Adrenal gland (tissue), 9 donors: ENCODE measurements at regions not wholly inside any gene's neighbourhood (a gene's known extent, or its start where the extent isn't known, plus 50 kb on each side); places are given as distances from the start of the nearest gene placed in this dataset.

ENCODE experiments used
- DNase-seq, 7 donors: peaks; one replicate each; pipeline ENCODE4 v3.0.0-alpha.2; 2019 to 2020
- H3K27ac ChIP-seq, 5 donors: fragments of 200-600 bp; sonication (generic) in 4 of 5; 1 replicate in 3 of 5; 2 replicates in 2 of 5; pipeline versions ENCODE4 v1.5.1 to v1.8.0; 2016 to 2020; ENCODE audit warnings: mild to moderate bottlenecking in 1 of 5
- H3K27me3 ChIP-seq: fragments of 200-600 bp; 2 replicates; pipeline ENCODE4 v1.8.0; 2021
- H3K36me3 ChIP-seq, 2 donors: fragments of 200-600 bp; replicated peaks in 1 of 2; 1 replicate in 1 of 2; 2 replicates in 1 of 2; pipeline versions ENCODE4 v1.5.1 to v1.8.0; 2018 to 2022
- H3K4me1 ChIP-seq, 2 donors: fragments of 200-600 bp; replicated peaks in 1 of 2; 1 replicate in 1 of 2; 2 replicates in 1 of 2; pipeline versions ENCODE4 v1.5.1 to v1.8.0; 2018 to 2021
- H3K4me3 ChIP-seq, 4 donors: fragments of 200-600 bp; sonication (generic) in 3 of 4; one replicate each; pipeline ENCODE4 v1.5.1; 2016 to 2018
- H3K9me3 ChIP-seq, 3 donors: fragments of 200-600 bp; sonication (generic) in 1 of 3; replicated peaks in 1 of 3; 1 replicate in 2 of 3; 2 replicates in 1 of 3; pipeline versions ENCODE4 v1.5.1 to v1.8.0; 2016 to 2021
- CTCF ChIP-seq, 6 experiments: fragments of 450-650 bp in 4 of 6; fragments of 200-600 bp in 2 of 6; sonication (generic) in 1 of 6; IDR thresholded peaks; 1 replicate in 5 of 6; 2 replicates in 1 of 6; pipeline versions ENCODE4 v1.5.1 to v1.8.0; 2016 to 2021; ENCODE audit warnings: antibody characterized with exemption in 6 of 6, mild to moderate bottlenecking in 2 of 6, moderate library complexity in 1 of 6
- POLR2A ChIP-seq, 2 donors: fragments of 450-650 bp; IDR thresholded peaks; one replicate each; pipeline ENCODE4 v1.6.1; 2017; ENCODE audit warnings: antibody characterized with exemption in 2 of 2, mild to moderate bottlenecking in 2 of 2, moderate library complexity in 1 of 2
- WGBS, 4 donors: extraction: QIAGEN DNeasy Blood & Tissue Kit in 2 of 4; methylation state at CpG; one replicate each; pipeline versions ENCODE4 v1.1.5 to v1.1.7; 2013 to 2017; 5-methylcytosine and 5-hydroxymethylcytosine counted together
- intact Hi-C, 2 donors: fragments of 100-400 bp; cut with DNase I; formaldehyde crosslinking; loops; one replicate each; pipeline versions ENCODE4 v1.14.1 to v1.15.0; 2022 to 2023
- donor health status: healthy with polysubstance abuse.
- donor health status: Bipolar disorder and iron deficiency.
- donor health status: DM: yes; HTN: yes; CAD: no.
- donor health status: DM: no; HTN: no; CAD: no.
- donor health status: DM: no; HTN: no; CAD: no.

DNA sequence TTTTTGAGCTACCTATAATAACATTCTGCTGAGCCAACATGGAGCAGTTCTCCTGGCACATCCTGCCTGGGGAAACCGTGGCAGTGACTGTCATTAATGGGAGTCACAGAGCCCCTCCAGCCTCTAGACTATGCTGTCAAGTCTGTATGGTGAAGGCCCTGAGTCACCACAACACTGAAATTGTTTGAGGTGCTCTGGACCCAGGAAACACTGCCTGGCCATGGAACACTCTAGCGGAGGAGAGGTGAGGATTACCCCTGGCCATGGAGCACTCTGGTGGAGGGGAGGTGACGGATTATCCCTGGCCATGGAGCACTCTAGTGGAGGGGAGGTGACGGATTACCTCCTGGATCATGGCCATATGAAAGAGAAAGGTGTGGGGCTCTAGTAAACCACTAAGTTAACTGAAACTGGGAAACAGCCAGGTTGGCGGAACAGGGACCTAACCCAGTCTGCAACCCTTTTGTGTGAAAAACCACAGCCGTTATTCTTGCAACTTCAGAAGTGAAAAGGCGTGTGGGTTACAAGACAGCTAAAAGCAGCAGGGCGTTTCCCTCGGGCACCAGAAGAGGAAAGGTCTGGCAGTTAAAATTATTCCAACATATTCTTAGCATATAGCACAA is 156.7 kb downstream of the KCNJ12 start:
- 81 to 91% (median 88%) methylated on average over 9 of the region's 9 CpGs for WGBS, 4 donors
- intact Hi-C loops = no loop called here
- no peak for TF ChIP-seq CTCF (IDR thresholded peaks at IDR 0.05)
- no peak for TF ChIP-seq POLR2A (IDR thresholded peaks at IDR 0.05)

GRCh38 chr17:21535686-21536375 is 156.5 kb upstream of the KCNJ18 start:
- H3K36me3 ChIP-seq = peaks cover 0 to 22% of the 10 kb centered on the region in 2 donors
- WGBS, 4 donors = 77 to 100% (median 83%) methylated on average over 1 of the region's 1 CpG
- TF ChIP-seq CTCF (IDR thresholded peaks at IDR 0.05) (no peak), POLR2A (IDR thresholded peaks at IDR 0.05) (no peak)
- no peak overlapping the region for H3K4me3 ChIP-seq
- no peak for DNase-seq
- peaks cover 0 to 9% (median 0%) of the 10 kb centered on the region in 3 donors for H3K9me3 ChIP-seq
- H3K4me1 ChIP-seq = no peaks in the 10 kb centered on the region
- intact Hi-C loops = no loop called here
- no peaks in the 10 kb centered on the region for H3K27me3 ChIP-seq
- H3K27ac ChIP-seq = no peak overlapping the region

More for the DNA sequence above, 156.7 kb downstream of the KCNJ12 start:
- H3K27me3 ChIP-seq = no peaks in the 10 kb centered on the region
- H3K27ac ChIP-seq = no peak overlapping the region
- no peaks in the 10 kb centered on the region for H3K9me3 ChIP-seq
- peaks cover 0 to 22% of the 10 kb centered on the region in 2 donors for H3K36me3 ChIP-seq
- no peak for DNase-seq
- H3K4me1 ChIP-seq = no peaks in the 10 kb centered on the region
- no peak overlapping the region for H3K4me3 ChIP-seq

DNA sequence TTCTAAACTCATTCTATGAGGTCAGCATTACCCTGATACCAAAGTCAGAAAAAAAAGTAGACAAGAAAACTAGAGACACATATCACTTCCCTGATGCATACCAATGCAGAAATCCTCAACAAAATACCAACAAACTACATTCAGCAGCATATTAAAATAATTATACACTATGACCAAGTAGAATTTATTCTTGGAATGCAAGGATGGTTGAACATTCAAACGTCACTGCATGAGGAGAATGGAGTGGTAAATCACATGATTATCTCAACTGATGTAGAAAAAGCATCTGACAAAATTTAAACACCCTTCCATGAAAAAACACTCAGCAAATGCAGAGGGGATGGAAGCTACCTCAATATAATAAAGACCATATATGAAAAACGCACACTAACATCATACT is 155.0 kb upstream of the KCNJ18 start:
- Histone ChIP-seq H3K27ac (no peak overlapping the region), H3K36me3 (peaks cover 0 to 22% of the 10 kb centered on the region in 2 donors), H3K4me1 (no peaks in the 10 kb centered on the region), H3K9me3 (peaks cover 0 to 9% (median 0%) of the 10 kb centered on the region in 3 donors), H3K27me3 (no peaks in the 10 kb centered on the region), H3K4me3 (no peak overlapping the region)
- no peak for DNase-seq
- 89 to 94% (median 92%) methylated on average over 2 of the region's 2 CpGs for WGBS, 4 donors
- TF ChIP-seq CTCF (IDR thresholded peaks at IDR 0.05) (no peak), POLR2A (IDR thresholded peaks at IDR 0.05) (no peak)
- intact Hi-C loops = no loop called here

- Histone ChIP-seq H3K4me3 (no peak overlapping the region), H3K27me3 (no peaks in the 10 kb centered on the region), H3K9me3 (peaks cover 0 to 9% (median 0%) of the 10 kb centered on the region in 3 donors), H3K36me3 (peaks cover 0 to 17% of the 10 kb centered on the region in 2 donors), H3K27ac (no peak overlapping the region), H3K4me1 (no peaks in the 10 kb centered on the region)
- intact Hi-C loops = no loop called here
- no peak for TF ChIP-seq POLR2A (IDR thresholded peaks at IDR 0.05)
- no peak for TF ChIP-seq CTCF (IDR thresholded peaks at IDR 0.05)
- 93 to 97% (median 95%) methylated on average over 1 of the region's 1 CpG for WGBS, 4 donors
- DNase-seq = no peak
Measured at GRCh38 chr17:21538615-21539014, 153.7 kb upstream of the KCNJ18 start.
